ENCODE measurements at regions not wholly inside any gene's neighbourhood (a gene's known extent, or its start where the extent isn't known, plus 50 kb on each side); places are given as distances from the start of the nearest gene placed in this dataset.
"Not testable (repeated sequence)": the region's sequence is repeated elsewhere in the genome, so short reads cannot be mapped to it uniquely, and the experiment has no call there.

DNA sequence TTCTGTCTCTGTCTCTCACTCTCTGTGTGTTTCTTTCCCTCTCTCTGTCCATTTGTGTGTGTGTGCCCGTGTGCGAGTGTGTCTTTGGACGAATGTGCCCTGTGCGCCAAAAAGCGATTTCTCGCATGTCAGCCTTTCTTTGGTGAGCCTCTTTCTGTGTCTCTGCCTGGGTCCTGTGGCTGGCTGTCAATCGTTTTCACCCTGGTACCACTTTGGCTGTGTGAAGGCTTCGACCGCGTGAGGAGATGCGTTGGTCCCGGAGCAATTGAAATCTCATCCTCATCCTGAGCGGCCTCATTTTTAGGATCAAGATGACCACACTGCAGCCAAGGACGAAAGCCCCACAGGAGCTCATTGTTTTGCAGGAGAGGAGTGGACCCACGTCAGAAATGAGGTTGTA lies 288.9 kb upstream of the ZNF337 start:
- no peak for DNase-seq

DNA sequence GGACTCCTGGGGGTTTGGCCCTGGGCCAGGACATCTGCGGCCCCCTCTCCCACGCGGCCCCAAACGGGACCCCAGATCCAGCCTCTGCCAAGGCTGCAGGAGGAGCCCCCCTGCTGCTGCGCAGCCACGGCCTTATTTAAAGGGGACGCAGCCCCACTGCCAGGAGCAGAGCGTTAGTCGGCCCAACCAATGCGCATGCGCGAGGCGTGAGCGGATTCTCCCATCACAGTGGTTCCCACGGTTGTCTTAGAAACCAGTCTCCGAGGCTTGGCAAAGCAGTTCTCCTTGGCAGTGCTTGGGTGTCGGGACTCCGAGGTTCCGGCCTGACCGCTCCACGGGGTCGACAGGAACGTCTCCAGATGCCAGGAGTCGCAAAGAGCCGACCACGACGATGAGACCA lies 288.3 kb upstream of the ZNF337 start:
- DNase-seq: no peak

DNA sequence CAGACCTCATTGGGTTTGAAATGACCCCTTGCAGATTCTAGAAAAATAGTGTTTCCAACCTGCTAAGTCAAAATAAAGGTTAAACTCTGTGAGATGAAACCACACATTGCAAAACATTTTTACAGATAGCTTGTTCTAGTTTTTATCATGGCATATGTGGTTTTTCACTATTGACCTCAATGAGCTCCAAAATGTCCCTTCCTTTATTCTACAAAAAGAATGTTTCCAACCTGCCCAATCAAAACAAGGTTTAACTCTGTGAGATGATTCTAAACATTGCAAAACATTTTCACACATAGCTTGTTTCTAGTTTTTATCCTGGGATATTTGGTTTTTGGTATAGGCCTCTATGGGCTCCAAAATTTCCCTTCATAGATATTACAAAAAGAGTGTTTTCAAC lies 286.0 kb upstream of the ZNF337 start:
- DNase-seq: not testable (repeated sequence)

DNA sequence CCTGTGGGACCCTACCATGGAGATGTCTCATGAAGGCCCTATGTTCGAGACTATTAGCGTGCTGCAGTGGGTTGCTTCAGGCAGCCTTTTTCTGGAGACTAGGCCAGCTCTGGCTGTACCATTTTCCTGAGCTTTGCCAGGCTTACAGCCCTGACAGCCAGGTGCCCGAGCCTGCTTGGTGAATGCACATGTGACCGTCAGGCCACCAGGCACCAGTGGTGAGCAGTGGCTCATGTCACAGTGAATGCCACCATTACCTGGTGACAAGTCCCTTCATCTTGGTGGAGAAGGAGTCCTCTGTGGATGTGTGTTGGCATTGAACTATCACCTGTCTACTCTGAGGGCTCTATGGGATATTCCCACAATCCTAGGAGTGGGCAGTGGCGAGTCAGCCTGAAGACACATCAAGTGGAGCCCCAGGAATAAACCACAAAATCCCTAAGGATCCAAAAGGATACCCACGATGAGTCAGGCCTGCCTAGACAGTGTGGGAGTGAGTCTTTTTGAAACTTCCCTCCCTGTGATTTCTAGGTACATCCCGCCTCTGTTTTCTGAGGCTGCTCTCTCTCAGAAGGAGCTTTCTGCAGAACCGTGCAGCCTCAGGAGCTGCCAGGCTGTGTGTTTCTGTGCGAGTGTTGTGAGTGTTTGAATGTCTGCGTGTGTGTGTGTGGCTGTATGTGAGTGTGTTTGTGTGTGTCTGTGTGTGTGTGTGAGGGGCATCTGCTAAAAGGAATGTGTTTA lies 282.0 kb upstream of the ZNF337 start:
- peak; percentile 18 for DNase-seq

GRCh38 chr20:25975816-25976215 lies 279.2 kb upstream of the ZNF337 start:
- DNase-seq: not testable (repeated sequence)

GRCh38 chr20:25965203-25965602 lies 268.6 kb upstream of the ZNF337 start:
- DNase-seq: not testable (repeated sequence)

DNA sequence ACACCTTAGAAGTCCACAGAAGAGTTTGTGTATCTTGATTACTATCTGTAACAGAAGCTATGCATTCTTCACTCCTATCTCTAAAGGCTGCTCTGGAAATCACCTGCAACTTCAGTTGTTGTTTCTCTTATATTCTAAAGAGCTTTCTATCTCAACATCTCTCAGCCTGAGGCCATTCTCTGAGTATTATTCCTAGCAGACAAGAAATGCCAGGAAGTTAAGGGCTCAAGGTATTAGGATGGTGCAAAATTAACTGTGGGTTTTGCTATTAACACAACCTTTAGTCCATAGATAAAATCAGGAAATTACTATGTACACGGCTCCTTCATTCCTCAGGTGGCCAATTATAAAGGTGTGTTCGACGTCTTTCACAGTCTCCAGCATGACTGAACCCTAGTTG lies 257.2 kb upstream of the ZNF337 start:
- not testable (repeated sequence) for DNase-seq

DNA sequence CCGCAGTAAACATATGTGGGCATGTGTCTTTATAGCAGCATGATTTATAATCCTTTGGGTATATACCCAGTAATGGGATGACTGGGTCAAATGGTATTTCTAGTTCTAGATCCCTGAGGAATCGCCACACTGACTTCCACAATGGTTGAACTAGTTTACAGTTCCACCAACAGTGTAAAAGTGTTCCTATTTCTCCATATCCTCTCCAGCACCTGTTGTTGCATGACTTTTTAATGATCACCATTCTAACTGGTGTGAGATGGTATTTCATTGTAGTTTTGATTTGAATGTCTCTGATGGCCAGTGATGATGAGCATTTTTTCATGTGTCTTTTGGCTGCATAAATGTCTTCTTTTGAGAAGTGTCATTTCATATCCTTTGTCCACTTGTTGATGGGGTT lies 238.6 kb upstream of the ZNF337 start:
- not testable (repeated sequence) for DNase-seq

GRCh38 chr20:25932806-25933205 lies 236.2 kb upstream of the ZNF337 start:
- DNase-seq: not testable (repeated sequence)

DNA sequence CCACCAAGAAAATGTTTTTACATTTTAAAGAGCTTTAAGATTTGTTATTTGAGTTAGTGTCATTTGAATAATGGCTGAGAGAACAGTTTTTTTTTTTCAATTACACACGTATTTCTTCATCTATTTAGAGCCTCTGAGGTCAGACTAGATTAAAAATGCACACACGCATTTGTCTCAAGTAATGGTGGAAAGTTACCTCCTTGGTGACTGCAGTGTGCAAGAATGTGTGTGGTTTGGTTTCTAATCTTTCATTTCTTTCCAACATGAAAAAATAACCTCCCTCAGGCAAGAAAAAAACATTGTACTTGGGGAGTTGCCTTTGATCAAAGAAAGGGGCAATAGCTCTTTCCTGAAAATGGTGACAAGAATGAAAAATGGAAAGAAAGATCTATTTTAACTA lies 235.5 kb upstream of the ZNF337 start:
- peak; percentile 88 for DNase-seq

DNA sequence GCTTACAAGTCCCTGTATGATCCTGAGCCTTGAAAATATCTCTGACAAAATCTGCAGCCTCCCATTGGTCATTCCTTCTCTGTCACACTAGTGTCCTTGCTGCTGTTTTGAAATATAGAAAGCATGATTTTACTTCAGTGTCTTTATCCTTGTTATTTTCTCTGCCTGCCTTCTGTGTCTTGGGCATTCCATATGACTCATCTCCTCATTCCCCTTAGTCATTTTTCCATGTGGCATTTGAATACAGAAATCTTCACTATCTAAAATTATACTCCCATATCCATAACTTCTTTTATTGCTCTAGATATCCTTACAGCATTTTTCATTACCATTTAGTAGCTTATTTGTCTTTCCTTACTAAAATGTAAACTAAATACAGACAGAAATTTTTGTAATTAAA lies 205.7 kb upstream of the ZNF337 start:
- peak; percentile 6 for DNase-seq

GRCh38 chr20:25898663-25899062 lies 202.0 kb upstream of the ZNF337 start:
- DNase-seq: not testable (repeated sequence)

GRCh38 chr20:25879096-25879495 lies 182.4 kb upstream of the ZNF337 start:
- DNase-seq: not testable (repeated sequence)

- DNase-seq: not testable (repeated sequence)
Measured at GRCh38 chr20:25868650-25868979, 172.0 kb upstream of the ZNF337 start.

- peak; percentile 2 for DNase-seq
Measured at GRCh38 chr20:25867776-25868649, 171.4 kb upstream of the ZNF337 start.

DNA sequence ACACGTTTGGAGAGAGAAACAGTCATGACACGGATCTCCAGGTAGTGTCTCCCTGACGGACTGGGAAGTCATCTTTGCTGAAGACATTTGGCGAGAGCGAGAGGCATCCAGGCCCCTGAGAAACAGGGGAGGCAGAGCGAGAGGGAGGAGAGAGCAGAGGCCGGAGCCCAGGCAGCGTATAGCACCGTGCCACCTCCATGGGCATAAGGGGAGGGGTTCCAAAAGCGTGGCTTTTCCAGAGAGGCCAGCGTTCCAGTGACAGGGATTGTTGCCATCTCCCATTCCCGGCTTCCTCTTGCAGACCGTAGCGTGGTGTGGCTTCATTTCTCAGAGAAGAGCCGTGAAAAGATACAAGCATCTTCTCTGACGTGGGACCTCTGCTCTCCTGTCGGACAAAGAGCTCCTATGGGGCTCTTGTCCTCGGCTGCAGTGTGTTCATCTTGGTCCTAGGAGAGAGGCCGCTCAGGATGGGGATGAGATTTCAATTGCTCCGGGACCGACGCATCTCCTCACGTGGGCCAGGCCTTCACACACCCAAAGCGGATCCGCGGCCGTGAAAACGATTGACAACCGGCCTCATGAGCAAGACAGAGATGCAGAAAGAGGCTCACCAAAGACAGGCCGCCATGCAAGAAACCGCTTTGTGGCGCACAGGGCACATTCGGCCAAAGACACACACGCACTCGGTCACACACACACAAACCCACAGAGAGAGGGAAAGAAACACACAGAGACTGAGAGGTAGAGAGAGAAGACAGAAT lies 170.5 kb upstream of the ZNF337 start:
- DNase-seq: not testable (repeated sequence)

GRCh38 chr20:25865715-25866656 lies 169.3 kb upstream of the ZNF337 start:
- peak; percentile 30 for DNase-seq

- not testable (repeated sequence) for DNase-seq
Measured at GRCh38 chr20:25864963-25865714, 168.5 kb upstream of the ZNF337 start.

GRCh38 chr20:25864326-25864962 lies 167.8 kb upstream of the ZNF337 start:
- DNase-seq: no peak

- no peak for DNase-seq
Measured at GRCh38 chr20:25863536-25864325, 167.1 kb upstream of the ZNF337 start.

Data from kidney glomerular epithelial cell (primary cell).